Common myeloid progenitor, CD34-positive (primary cell): ENCODE measurements at regions not wholly inside any gene's neighbourhood (a gene's known extent, or its start where the extent isn't known, plus 50 kb on each side); places are given as distances from the start of the nearest gene placed in this dataset.

ENCODE experiments used
- CTCF ChIA-PET: fragments of 350-600 bp; sonication (Branson Sonifier 250); formaldehyde crosslinking; loops from one replicate; lab custom pipeline; 2021; ENCODE audit warnings: antibody characterized with exemption; lab: Charles Lee
- POLR2A ChIA-PET: fragments of 350-600 bp; sonication (Branson Sonifier 250); formaldehyde crosslinking; loops from one replicate; lab custom pipeline; 2021; ENCODE audit warnings: antibody characterized with exemption; lab: Charles Lee
- DNase-seq, 3 donors: peaks; one replicate each; pipeline versions ENCODE4 v3.0.0 to v3.0.0-alpha.2; 2013
- H3K27ac ChIP-seq, 2 experiments: 1 replicate in 1 of 2; 2 replicates in 1 of 2; pipeline ENCODE4 v1.7.0; 2013; ENCODE audit warnings: inconsistent platforms in 2 of 2, low read length in 2 of 2, mild to moderate bottlenecking in 2 of 2, low read depth in 1 of 2, moderate library complexity in 1 of 2; ENCODE audit not compliant: severe bottlenecking in 2 of 2, insufficient read depth in 1 of 2, poor library complexity in 1 of 2
- H3K27me3 ChIP-seq, 5 experiments: replicated peaks in 2 of 5; 1 replicate in 3 of 5; 2 replicates in 2 of 5; pipeline versions ENCODE4 v1.6.1 to v1.7.0; 2013; ENCODE audit warnings: low read length in 4 of 5, mild to moderate bottlenecking in 2 of 5, moderate library complexity in 2 of 5, inconsistent platforms in 1 of 5; ENCODE audit not compliant: insufficient read depth in 5 of 5, control insufficient read depth in 4 of 5
- H3K36me3 ChIP-seq, 4 experiments: 1 replicate in 2 of 4; 2 replicates in 2 of 4; pipeline versions ENCODE4 v1.6.1 to v1.7.0; 2013; ENCODE audit warnings: low read length in 3 of 4, control low read depth in 1 of 4, mild to moderate bottlenecking in 1 of 4; ENCODE audit not compliant: control insufficient read depth in 4 of 4, insufficient read depth in 4 of 4
- H3K4me1 ChIP-seq, 4 experiments: 1 replicate in 3 of 4; 2 replicates in 1 of 4; pipeline versions ENCODE4 v1.6.1 to v1.7.1; 2013; ENCODE audit warnings: low read length in 3 of 4, mild to moderate bottlenecking in 3 of 4, control low read depth in 1 of 4, inconsistent platforms in 1 of 4, moderate library complexity in 1 of 4; ENCODE audit not compliant: control insufficient read depth in 4 of 4, insufficient read depth in 4 of 4; ENCODE audit errors: control extremely low read depth in 1 of 4
- H3K4me3 ChIP-seq, 7 experiments: 1 replicate in 4 of 7; 2 replicates in 3 of 7; pipeline versions ENCODE4 v1.5.1 to v1.7.0; 2013; ENCODE audit warnings: mild to moderate bottlenecking in 7 of 7, low read length in 6 of 7, moderate library complexity in 6 of 7, inconsistent platforms in 2 of 7, low read depth in 2 of 7, control low read depth in 1 of 7; ENCODE audit not compliant: insufficient read depth in 4 of 7, control insufficient read depth in 1 of 7; ENCODE audit errors: extremely low read depth in 1 of 7
- H3K9me3 ChIP-seq, 5 experiments: 1 replicate in 4 of 5; 2 replicates in 1 of 5; pipeline versions ENCODE4 v1.6.1 to v1.7.1; 2013; ENCODE audit warnings: low read length in 4 of 5, mild to moderate bottlenecking in 2 of 5, inconsistent platforms in 1 of 5, low read depth in 1 of 5, moderate library complexity in 1 of 5; ENCODE audit not compliant: control insufficient read depth in 4 of 5, insufficient read depth in 2 of 5; ENCODE audit errors: control extremely low read depth in 1 of 5
- WGBS: methylation state at CpG from one replicate; pipeline ENCODE4 v1.1.5; 2013; ENCODE audit not compliant: insufficient coverage; 5-methylcytosine and 5-hydroxymethylcytosine counted together

DNA sequence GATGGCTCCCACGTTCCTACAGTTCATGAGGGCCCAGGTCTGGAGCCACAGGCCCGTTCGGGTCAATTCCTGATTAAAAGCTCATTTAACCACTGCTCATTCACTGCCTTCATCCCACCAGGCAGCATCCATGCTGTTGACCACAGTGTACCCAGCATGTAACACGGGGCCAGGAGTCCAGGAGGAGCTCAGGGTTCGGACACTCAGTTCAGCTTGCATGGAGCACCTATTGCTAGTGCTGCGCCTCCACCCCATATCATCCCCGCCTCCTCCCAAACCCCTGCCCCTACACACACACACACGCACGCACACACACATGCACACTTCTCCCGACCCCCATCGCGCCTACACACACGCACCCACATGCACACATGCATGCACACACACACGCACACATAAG lies 72.9 kb upstream of the SNTG2 start:
- 100% methylated on average over 5 of the region's 14 CpGs for whole genome bisulfite sequencing
- CTCF ChIA-PET: no interaction called here
- Histone ChIP-seq H3K9me3 (peaks cover 0 to 2% (median 0%) of the 10 kb centered on the region in 5 experiments), H3K4me1 (no peaks in the 10 kb centered on the region), H3K4me3 (no peak overlapping the region), H3K27me3 (peaks cover 0 to 11% (median 4%) of the 10 kb centered on the region in 5 experiments), H3K27ac (no peak overlapping the region), H3K36me3 (no peaks in the 10 kb centered on the region)
- no peak for DNase-seq
- POLR2A ChIA-PET: no interaction called here

GRCh38 chr2:875687-876615 lies 74.7 kb upstream of the SNTG2 start:
- no peaks in the 10 kb centered on the region for H3K36me3 ChIP-seq
- no peak for DNase-seq
- CTCF ChIA-PET: interaction anchor here (0.6 kb wide), 1 partner anchor 421 kb away, joined by 3 read pairs; no protein-coding TSS in a partner anchor

GRCh38 chr2:873651-874580 lies 76.7 kb upstream of the SNTG2 start:
- H3K27ac ChIP-seq: no peak overlapping the region
- no peaks in the 10 kb centered on the region for H3K4me1 ChIP-seq
- POLR2A ChIA-PET: no interaction called here
- DNase-seq: no peak
- H3K9me3 ChIP-seq: peaks cover 0 to 2% (median 0%) of the 10 kb centered on the region in 5 experiments
- no peak overlapping the region for H3K4me3 ChIP-seq
- H3K27me3 ChIP-seq: peaks cover 0 to 28% (median 3%) of the 10 kb centered on the region in 5 experiments
- CTCF ChIA-PET: no interaction called here
- 91% methylated on average over 27 of the region's 27 CpGs for WGBS
- H3K36me3 ChIP-seq: no peaks in the 10 kb centered on the region

More at GRCh38 chr2:875687-876615, 74.7 kb upstream of the SNTG2 start:
- Histone ChIP-seq H3K27me3 (peaks cover 0 to 12% (median 3%) of the 10 kb centered on the region in 5 experiments), H3K27ac (no peak overlapping the region), H3K4me1 (no peaks in the 10 kb centered on the region), H3K9me3 (peaks cover 0 to 2% (median 0%) of the 10 kb centered on the region in 5 experiments), H3K4me3 (no peak overlapping the region)
- POLR2A ChIA-PET: no interaction called here
- WGBS: 95% methylated on average over 23 of the region's 23 CpGs

DNA sequence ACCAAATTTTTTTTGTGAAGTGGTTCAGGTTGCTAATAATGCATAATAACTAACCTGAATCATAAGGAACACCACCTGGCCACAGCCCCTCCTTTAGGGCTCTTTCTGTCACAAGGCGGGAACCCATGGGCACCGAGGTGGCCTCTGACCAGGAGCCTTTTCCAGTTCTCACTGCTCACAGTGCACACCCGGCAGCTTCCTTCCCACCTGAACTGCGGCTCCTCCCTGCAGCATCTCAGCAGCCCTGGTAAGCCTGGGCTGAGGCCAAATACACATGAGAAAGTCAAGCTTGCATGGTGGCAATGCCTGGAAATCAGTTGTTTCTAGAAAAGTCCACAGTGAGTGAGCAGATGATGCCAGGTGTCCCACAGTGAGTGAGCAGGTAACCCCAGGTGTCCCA lies 77.6 kb upstream of the SNTG2 start:
- ChIA-PET POLR2A (no interaction called here), CTCF (no interaction called here)
- no peak overlapping the region for H3K4me3 ChIP-seq
- 98% methylated on average over 4 of the region's 4 CpGs for WGBS
- no peak for DNase-seq
- H3K27ac ChIP-seq: no peak overlapping the region
- H3K9me3 ChIP-seq: no peaks in the 10 kb centered on the region
- no peaks in the 10 kb centered on the region for H3K4me1 ChIP-seq
- peaks cover 0 to 30% (median 3%) of the 10 kb centered on the region in 5 experiments for H3K27me3 ChIP-seq
- no peaks in the 10 kb centered on the region for H3K36me3 ChIP-seq

DNA sequence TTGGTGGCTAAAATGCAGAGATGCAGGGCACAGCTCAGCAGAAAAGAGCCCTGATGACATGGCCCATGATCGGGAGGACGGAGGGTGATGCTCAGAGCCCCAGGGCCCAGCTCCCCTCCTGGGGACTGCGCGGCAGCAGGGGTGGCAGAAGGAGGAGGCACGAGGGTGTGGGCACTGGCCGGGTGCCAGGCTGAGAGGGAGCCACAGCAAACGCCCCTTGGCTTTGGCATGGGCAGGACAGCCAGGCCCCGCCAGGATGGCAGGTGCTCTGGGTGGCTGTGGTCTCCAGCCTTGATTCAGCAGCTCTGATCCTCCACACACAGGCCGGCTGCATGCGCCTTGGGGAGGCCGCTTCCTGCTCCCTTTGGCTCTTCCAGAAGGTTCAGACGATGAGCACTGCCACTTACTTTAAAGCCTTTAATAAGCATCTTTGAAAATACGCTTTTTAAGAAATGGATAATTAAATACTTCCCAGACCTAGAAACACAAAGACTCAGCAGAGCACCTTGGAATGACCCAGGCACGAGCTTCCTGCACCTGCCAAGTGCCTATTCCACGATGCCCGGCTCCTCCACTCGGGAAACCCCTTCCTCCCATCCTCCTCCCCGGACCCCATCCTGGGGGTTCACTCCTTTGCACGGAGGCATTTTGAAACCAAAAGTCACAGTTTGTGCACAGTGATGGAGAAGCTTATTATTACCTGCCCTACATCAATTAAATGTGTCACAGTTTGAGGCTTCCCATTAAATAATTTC lies 78.5 kb upstream of the SNTG2 start:
- DNase-seq: no peak
- POLR2A ChIA-PET: no interaction called here
- Histone ChIP-seq H3K27me3 (peaks cover 0 to 40% (median 3%) of the 10 kb centered on the region in 5 experiments), H3K36me3 (no peaks in the 10 kb centered on the region), H3K4me1 (no peaks in the 10 kb centered on the region), H3K27ac (no peak overlapping the region), H3K4me3 (no peak overlapping the region), H3K9me3 (no peaks in the 10 kb centered on the region)
- 89% methylated on average over 15 of the region's 19 CpGs for WGBS
- CTCF ChIA-PET: no interaction called here

DNA sequence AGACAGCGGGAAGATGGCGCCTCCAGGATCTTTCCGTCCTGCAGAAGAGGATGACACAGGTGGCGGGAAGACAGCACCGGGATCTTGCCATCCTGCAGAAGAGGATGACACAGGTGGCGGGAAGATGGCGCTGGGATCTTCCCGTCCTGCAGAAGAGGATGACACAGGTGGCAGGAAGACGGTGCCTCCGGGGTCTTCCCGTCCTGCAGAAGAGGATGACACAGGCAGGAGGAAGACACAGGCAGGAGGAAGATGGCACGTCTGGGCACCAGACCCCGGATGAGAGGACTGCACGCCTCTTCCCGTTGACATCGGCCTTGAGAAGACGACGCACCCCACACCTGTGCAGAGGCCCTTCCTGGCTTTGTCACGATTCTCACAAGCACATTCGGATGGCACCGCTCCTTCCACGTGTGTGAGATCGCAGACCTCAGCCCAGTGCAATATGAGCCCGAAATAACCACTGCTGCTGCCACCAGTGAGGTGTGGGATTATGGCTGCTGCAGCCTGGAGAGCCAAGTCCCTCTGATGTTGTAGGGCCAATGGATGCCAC lies 79.4 kb upstream of the SNTG2 start:
- Histone ChIP-seq H3K36me3 (no peaks in the 10 kb centered on the region), H3K9me3 (no peaks in the 10 kb centered on the region), H3K27ac (no peak overlapping the region), H3K4me3 (no peak overlapping the region), H3K4me1 (no peaks in the 10 kb centered on the region), H3K27me3 (peaks cover 0 to 46% (median 4%) of the 10 kb centered on the region in 5 experiments)
- ChIA-PET POLR2A (no interaction called here), CTCF (no interaction called here)
- DNase-seq: no peak
- WGBS: 97% methylated on average over 24 of the region's 24 CpGs
